Neural progenitor cell (in vitro differentiated cells): ENCODE measurements at regions not wholly inside any gene's neighbourhood (a gene's known extent, or its start where the extent isn't known, plus 50 kb on each side); places are given as distances from the start of the nearest gene placed in this dataset.

ENCODE experiments used
- CTCF ChIP-seq: fragments of 200-600 bp; sonication (generic); IDR thresholded peaks from 2 replicates; pipeline ENCODE4 v1.5.1; 2017; ENCODE audit warnings: antibody characterized with exemption, mild to moderate bottlenecking
- EZH2 ChIP-seq: fragments of 200-600 bp; sonication (generic); IDR thresholded peaks from 2 replicates; pipeline ENCODE4 v1.6.1; 2017; ENCODE audit warnings: antibody characterized with exemption, mild to moderate bottlenecking, moderate library complexity
- EZH2phosphoT487 ChIP-seq: fragments of 200-600 bp; sonication (generic); IDR thresholded peaks from 2 replicates; pipeline ENCODE4 v1.6.1; 2017; ENCODE audit warnings: antibody characterized with exemption

DNA sequence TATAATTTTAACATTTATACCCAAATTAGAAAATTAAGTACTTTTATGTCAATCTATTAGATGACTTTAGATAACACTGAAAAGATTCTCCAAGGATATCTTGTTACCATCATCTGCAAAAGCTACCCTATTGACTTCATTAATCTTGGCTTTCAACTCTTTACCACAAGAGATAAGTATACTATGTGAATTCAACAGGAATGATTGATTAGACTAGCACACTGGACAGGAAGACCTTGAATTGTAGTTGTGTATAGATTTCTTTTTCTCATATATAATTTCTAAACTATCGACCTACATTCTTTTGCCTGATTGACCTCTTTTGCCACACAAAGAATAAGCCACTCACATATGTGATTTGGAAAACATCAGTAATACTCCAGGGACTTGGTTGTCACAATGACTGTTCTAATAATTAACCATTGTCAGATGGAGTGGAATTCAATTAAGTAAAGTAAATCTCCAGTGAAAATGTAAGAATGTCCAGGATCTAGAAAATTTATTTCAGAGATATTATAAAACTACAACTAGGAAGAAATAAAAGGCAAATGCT lies 1132.0 kb downstream of the SORCS1 start:
- TF ChIP-seq CTCF (no peak), EZH2phosphoT487 (no peak), EZH2 (no peak)
